ENCODE measurements at regions not wholly inside any gene's neighbourhood (a gene's known extent, or its start where the extent isn't known, plus 50 kb on each side); places are given as distances from the start of the nearest gene placed in this dataset.

- TF ChIP-seq CTCF (IDR thresholded peaks at IDR 0.05) = no peak
- H3K36me3 ChIP-seq (replicated peaks in 1 of 2; ENCODE audit: control insufficient read depth in 1 of 2, insufficient read depth in 2 of 2, low read length in 2 of 2) = no peaks in the 10 kb centered on the region
- H3K27me3 ChIP-seq (ENCODE audit: control insufficient read depth in 2 of 2, insufficient read depth in 2 of 2, low read length in 2 of 2) = no peaks in the 10 kb centered on the region
- intact Hi-C loops (cut with micrococcal nuclease) = no loop called here
- H3K4me3 ChIP-seq (replicated peaks in 1 of 3; ENCODE audit: low read depth in 2 of 3, low read length in 3 of 3) = no peak overlapping the region
- Mint-ChIP-seq H3K27me3 (ENCODE audit: low read depth in 3 of 3) (no peaks in the 10 kb centered on the region), H3K36me3 (no peaks in the 10 kb centered on the region), H3K4me1 (peaks cover 28% of the 10 kb centered on the region), H3K4me3 (no peak overlapping the region), H3K9me3 (no peaks in the 10 kb centered on the region), H3K27ac (no peak overlapping the region)
- H3K9ac ChIP-seq (ENCODE audit: insufficient read depth, low read length, poor library complexity, severe bottlenecking) = no peak overlapping the region
- no peak overlapping the region for H2AFZ ChIP-seq (ENCODE audit: insufficient read depth, low read depth, low read length, poor library complexity, severe bottlenecking)
- no peak overlapping the region for H3K27ac ChIP-seq (ENCODE audit: low read depth in 1 of 2, low read length in 2 of 2)
- peak in 1 of 3 donors; percentile 15 for DNase-seq
- H3K9me3 ChIP-seq (replicated peaks in 1 of 2; ENCODE audit: control insufficient read depth in 1 of 2, insufficient read depth in 1 of 2, low read length in 2 of 2) = no peaks in the 10 kb centered on the region
- H3K79me2 ChIP-seq (ENCODE audit: insufficient read depth, low read length) = no peaks in the 10 kb centered on the region
- H4K20me1 ChIP-seq (ENCODE audit: insufficient read depth, low read length) = no peaks in the 10 kb centered on the region
- WGBS (ENCODE audit: insufficient coverage) = no CpG with 5 or more reads among the region's 1 CpG
- no peak overlapping the region for H3K4me2 ChIP-seq (replicated peaks; ENCODE audit: extremely low read depth, low read length, poor library complexity, severe bottlenecking)
- H3K4me1 ChIP-seq (ENCODE audit: control insufficient read depth in 1 of 2, insufficient read depth in 2 of 2, low read length in 2 of 2) = peaks cover 7 to 27% of the 10 kb centered on the region in 2 donors
Observed at GRCh38 chr14:47744155-47744554, 68.8 kb upstream of the MDGA2 start.

GRCh38 chr14:47739541-47739940 is 64.1 kb upstream of the MDGA2 start:
- H3K27me3 ChIP-seq (ENCODE audit: control insufficient read depth in 2 of 2, insufficient read depth in 2 of 2, low read length in 2 of 2) = no peaks in the 10 kb centered on the region

More at GRCh38 chr14:47739541-47739940, 64.1 kb upstream of the MDGA2 start:
- no CpG with 5 or more reads among the region's 1 CpG for WGBS (ENCODE audit: insufficient coverage)
- H3K27ac ChIP-seq (ENCODE audit: low read depth in 1 of 2, low read length in 2 of 2) = no peak overlapping the region
- H3K27me3 Mint-ChIP-seq (ENCODE audit: low read depth in 3 of 3) = no peaks in the 10 kb centered on the region
- no peaks in the 10 kb centered on the region for H3K79me2 ChIP-seq (ENCODE audit: insufficient read depth, low read length)
- no peaks in the 10 kb centered on the region for H3K36me3 ChIP-seq (replicated peaks in 1 of 2; ENCODE audit: control insufficient read depth in 1 of 2, insufficient read depth in 2 of 2, low read length in 2 of 2)
- intact Hi-C loops (cut with micrococcal nuclease) = no loop called here
- H3K4me3 ChIP-seq (replicated peaks in 1 of 3; ENCODE audit: low read depth in 2 of 3, low read length in 3 of 3) = no peak overlapping the region
- H3K27ac Mint-ChIP-seq = no peak overlapping the region
- no peak for TF ChIP-seq CTCF (IDR thresholded peaks at IDR 0.05)
- peaks cover under 1 to 18% of the 10 kb centered on the region in 2 donors for H3K4me1 ChIP-seq (ENCODE audit: control insufficient read depth in 1 of 2, insufficient read depth in 2 of 2, low read length in 2 of 2)
- H3K4me2 ChIP-seq (replicated peaks; ENCODE audit: extremely low read depth, low read length, poor library complexity, severe bottlenecking) = no peak overlapping the region
- peaks cover 16% of the 10 kb centered on the region for H3K4me1 Mint-ChIP-seq
- DNase-seq = no peak
- H2AFZ ChIP-seq (ENCODE audit: insufficient read depth, low read depth, low read length, poor library complexity, severe bottlenecking) = no peak overlapping the region
- no peaks in the 10 kb centered on the region for H3K9me3 ChIP-seq (replicated peaks in 1 of 2; ENCODE audit: control insufficient read depth in 1 of 2, insufficient read depth in 1 of 2, low read length in 2 of 2)
- H3K9me3 Mint-ChIP-seq = peaks cover 0 to 2% (median 0%) of the 10 kb centered on the region in 7 donors
- no peak overlapping the region for H3K4me3 Mint-ChIP-seq
- no peaks in the 10 kb centered on the region for H3K36me3 Mint-ChIP-seq
- H4K20me1 ChIP-seq (ENCODE audit: insufficient read depth, low read length) = no peaks in the 10 kb centered on the region
- no peak overlapping the region for H3K9ac ChIP-seq (ENCODE audit: insufficient read depth, low read length, poor library complexity, severe bottlenecking)
